GM23338 (cell line): ENCODE measurements at regions not wholly inside any gene's neighbourhood (a gene's known extent, or its start where the extent isn't known, plus 50 kb on each side); places are given as distances from the start of the nearest gene placed in this dataset.

ENCODE experiments used
- EZH2 ChIP-seq: fragments of 200-600 bp; sonication (generic); IDR thresholded peaks from one replicate; pipeline ENCODE4 v1.8.0; 2017; ENCODE audit warnings: antibody characterized with exemption, mild to moderate bottlenecking, low read depth; ENCODE audit not compliant: unreplicated experiment
- NANOG ChIP-seq: IDR thresholded peaks from 2 replicates; pipeline ENCODE4 v1.6.1; 2016; ENCODE audit warnings: antibody characterized with exemption, borderline replicate concordance
- POLR2AphosphoS5 ChIP-seq: IDR thresholded peaks from 2 replicates; pipeline ENCODE4 v1.6.1; 2016; ENCODE audit warnings: antibody characterized with exemption, low read depth
- ZNF114 ChIP-seq: fragments of 250-450 bp; sonication (Bioruptor Pico); IDR thresholded peaks from 2 replicates; pipeline ENCODE4 v1.5.0; 2020; ENCODE audit warnings: mild to moderate bottlenecking, moderate library complexity
- TF ChIP-seq, protein P1 (sequence below), 2 experiments: fragments of 200-600 bp in 1 of 2; sonication (generic) in 1 of 2; conservative IDR thresholded peaks; 2 replicates each; pipeline versions ENCODE4 v1.5.1 to v1.6.1; 2016 to 2017; ENCODE audit warnings: antibody characterized with exemption in 2 of 2, low read depth in 2 of 2, mild to moderate bottlenecking in 2 of 2, moderate library complexity in 1 of 2

DNA sequence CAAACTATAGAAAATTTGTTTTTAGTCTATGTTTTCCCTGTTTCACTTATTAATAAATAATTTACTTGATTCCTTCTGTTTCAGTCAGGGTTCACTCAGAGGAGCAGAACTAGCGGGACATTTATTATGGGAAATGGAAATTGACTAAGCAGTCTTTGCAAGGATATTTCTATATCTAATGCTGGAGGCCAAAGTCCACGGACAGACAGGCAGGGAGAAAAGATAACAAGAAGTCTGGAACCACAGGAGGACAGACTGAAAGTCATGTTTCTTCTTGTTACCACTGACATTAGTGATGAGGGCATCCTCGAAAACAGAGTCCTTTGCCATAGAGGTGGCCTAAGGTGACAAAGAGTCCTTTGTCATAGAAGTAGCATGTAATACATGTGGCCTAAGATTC lies 744.5 kb upstream of the TMPRSS15 start:
- no peak for TF ChIP-seq POLR2AphosphoS5
- TF ChIP-seq, protein P1, sequence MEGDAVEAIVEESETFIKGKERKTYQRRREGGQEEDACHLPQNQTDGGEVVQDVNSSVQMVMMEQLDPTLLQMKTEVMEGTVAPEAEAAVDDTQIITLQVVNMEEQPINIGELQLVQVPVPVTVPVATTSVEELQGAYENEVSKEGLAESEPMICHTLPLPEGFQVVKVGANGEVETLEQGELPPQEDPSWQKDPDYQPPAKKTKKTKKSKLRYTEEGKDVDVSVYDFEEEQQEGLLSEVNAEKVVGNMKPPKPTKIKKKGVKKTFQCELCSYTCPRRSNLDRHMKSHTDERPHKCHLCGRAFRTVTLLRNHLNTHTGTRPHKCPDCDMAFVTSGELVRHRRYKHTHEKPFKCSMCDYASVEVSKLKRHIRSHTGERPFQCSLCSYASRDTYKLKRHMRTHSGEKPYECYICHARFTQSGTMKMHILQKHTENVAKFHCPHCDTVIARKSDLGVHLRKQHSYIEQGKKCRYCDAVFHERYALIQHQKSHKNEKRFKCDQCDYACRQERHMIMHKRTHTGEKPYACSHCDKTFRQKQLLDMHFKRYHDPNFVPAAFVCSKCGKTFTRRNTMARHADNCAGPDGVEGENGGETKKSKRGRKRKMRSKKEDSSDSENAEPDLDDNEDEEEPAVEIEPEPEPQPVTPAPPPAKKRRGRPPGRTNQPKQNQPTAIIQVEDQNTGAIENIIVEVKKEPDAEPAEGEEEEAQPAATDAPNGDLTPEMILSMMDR (conservative IDR thresholded peaks at IDR 0.05; ENCODE audit: low read depth in 2 of 2): no peak
- no peak for TF ChIP-seq NANOG
- TF ChIP-seq EZH2: no peak
- TF ChIP-seq ZNF114: no peak
